GM10248 (cell line): ENCODE measurements at regions not wholly inside any gene's neighbourhood (a gene's known extent, or its start where the extent isn't known, plus 50 kb on each side); places are given as distances from the start of the nearest gene placed in this dataset.

ENCODE experiments used
- CTCF ChIA-PET: fragments of 300-600 bp; sonication (Branson Sonifier 250); formaldehyde crosslinking; extraction: SDS; loops from one replicate; lab custom pipeline; 2021; ENCODE audit warnings: antibody characterized with exemption; lab: Yijun Ruan, JAX
- POLR2A ChIA-PET: fragments of 350-650 bp; sonication (Branson Sonifier 250); formaldehyde crosslinking; extraction: SDS; loops from one replicate; lab custom pipeline; 2020; ENCODE audit warnings: antibody characterized with exemption; lab: Yijun Ruan, JAX
- DNase-seq: peaks from one replicate; pipeline ENCODE4 v3.0.0; 2012; ENCODE audit errors: extremely low spot score
- TF ChIP-seq, protein P1 (sequence below): IDR thresholded peaks from 2 replicates; pipeline ENCODE4 v1.5.1; 2012; ENCODE audit warnings: mild to moderate bottlenecking, low read depth; ENCODE audit errors: extremely low read depth, missing control alignments, control extremely low read depth

DNA sequence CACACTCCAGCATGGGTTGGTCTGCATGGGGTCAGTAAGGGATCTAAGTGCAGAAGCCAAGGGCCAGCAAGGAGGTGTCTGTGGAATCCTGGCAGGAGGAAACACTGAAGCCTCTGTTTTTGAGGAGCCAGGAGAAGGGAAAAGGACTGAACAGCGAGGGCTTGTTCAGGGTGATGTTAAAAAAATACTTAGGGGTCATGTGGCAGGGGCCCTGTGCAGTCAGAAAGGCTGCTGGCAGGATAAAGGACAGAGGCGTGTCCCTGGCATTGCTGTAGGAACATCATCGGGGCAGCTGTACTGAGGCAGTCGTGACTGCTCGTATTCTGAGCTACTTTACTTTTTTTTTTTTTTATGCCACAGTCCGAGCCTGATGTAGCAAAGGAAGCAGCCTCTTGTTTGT is 127.1 kb upstream of the ZFP64 start:
- ChIA-PET CTCF (interaction anchor here (0.6 kb wide), 1 partner anchor 1896 kb away, joined by 3 read pairs; no protein-coding TSS in a partner anchor), POLR2A (no interaction called here)
- no peak for DNase-seq
- TF ChIP-seq, protein P1, sequence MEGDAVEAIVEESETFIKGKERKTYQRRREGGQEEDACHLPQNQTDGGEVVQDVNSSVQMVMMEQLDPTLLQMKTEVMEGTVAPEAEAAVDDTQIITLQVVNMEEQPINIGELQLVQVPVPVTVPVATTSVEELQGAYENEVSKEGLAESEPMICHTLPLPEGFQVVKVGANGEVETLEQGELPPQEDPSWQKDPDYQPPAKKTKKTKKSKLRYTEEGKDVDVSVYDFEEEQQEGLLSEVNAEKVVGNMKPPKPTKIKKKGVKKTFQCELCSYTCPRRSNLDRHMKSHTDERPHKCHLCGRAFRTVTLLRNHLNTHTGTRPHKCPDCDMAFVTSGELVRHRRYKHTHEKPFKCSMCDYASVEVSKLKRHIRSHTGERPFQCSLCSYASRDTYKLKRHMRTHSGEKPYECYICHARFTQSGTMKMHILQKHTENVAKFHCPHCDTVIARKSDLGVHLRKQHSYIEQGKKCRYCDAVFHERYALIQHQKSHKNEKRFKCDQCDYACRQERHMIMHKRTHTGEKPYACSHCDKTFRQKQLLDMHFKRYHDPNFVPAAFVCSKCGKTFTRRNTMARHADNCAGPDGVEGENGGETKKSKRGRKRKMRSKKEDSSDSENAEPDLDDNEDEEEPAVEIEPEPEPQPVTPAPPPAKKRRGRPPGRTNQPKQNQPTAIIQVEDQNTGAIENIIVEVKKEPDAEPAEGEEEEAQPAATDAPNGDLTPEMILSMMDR = no peak

DNA sequence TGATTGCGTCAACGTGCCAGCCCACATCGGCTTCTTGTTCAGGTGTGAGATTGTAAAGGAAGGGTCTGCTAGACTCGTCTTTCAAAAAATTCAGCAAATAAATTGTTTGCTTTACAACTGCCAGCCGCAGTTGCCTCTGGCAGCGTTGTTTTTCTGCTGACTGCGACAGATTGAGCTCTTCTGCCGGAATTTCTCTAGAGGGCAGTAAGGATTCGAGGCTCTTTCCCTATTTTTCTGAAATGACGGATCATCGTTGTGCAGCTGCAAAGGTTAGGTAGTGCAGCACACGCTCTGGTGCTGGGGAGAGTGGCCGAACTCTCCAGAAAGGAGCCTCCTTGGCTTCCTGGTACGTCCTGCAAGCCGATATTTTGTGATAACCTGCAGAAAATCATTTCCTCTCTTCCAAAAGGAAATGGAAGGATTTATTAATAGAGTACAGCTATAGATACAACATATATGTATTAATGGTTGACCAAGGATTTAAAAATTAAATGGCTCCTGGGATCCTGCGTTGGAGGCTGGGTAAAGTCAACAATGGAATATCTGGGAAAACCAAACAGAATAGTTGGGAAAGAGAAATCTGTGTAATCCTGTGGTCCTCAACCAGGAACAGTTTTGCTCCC is 121.9 kb upstream of the ZFP64 start:
- TF ChIP-seq, protein P1 = no peak
- POLR2A ChIA-PET = no interaction called here
- no peak for DNase-seq
- CTCF ChIA-PET = interaction anchor here (1.1 to 4.8 kb wide), 7 partner anchors 17 to 1234 kb away, joined by 3 to 47 read pairs (median 6); no protein-coding TSS in a partner anchor

DNA sequence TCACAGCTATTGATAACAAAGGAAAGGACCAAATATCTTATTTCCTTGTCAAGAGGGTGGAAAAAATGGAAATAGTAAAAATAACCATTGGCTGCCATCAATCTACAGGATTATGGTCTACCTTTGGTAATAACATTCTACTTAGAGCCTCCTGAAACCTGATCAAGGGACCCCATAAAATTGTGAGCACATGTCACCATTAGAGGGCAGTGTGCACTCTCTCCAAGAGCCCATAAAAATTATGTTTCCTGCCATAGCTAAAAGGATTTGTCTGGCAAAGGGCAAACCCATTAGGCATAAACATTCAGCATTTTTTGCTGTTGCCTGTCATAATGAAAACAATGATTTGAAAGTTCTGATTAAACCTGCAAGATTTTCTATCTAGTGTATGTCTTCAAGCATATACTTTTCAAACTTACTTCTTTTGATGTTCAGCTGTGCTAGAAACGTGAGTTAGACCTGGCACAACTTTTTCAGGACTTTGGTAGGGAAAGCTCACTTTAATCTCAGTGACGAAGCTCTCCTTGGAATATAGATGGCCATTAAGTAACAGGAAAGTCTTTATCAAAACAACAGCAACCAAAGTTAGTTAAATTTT is 120.7 kb upstream of the ZFP64 start:
- peak; percentile 46 for DNase-seq
- ChIA-PET POLR2A (no interaction called here), CTCF (interaction anchor here (0.6 to 4.8 kb wide), 25 partner anchors 9 to 1887 kb away, joined by 3 to 47 read pairs (median 5); no protein-coding TSS in a partner anchor)
- TF ChIP-seq, protein P1 = peak; percentile 63

DNA sequence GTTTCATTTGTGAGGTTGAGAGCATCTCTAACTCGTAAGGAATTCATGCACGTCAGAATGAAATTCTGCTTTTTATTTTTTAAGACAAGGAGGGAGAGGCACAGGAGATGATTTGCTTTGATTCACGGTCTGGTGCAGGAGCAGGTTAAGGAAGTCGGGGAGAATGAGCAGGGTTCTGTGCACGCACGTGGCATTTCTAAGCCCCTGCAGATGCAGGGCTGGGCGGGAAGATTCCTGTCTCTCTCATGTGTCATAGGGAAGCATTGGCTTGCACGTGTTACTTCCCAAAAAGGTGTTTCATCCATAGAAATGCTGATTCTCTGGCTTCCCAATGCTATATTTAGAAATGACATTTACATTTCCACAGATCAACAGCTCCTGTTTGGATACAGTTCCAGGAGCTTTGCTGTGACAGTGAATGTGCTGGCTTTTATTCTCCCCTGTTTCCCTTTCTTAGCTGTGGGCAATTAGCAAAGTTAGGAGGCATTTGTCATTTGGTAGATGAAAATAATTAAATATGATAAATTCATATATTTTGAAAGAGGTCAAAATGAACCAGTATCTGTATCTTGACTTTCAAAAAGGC is 119.7 kb upstream of the ZFP64 start:
- ChIA-PET CTCF (interaction anchor here (0.8 to 4.8 kb wide), 22 partner anchors 10 to 1896 kb away, joined by 3 to 47 read pairs (median 5); partner anchors contain the start of gene PFDN4), POLR2A (no interaction called here)
- TF ChIP-seq, protein P1 = no peak
- no peak for DNase-seq

DNA sequence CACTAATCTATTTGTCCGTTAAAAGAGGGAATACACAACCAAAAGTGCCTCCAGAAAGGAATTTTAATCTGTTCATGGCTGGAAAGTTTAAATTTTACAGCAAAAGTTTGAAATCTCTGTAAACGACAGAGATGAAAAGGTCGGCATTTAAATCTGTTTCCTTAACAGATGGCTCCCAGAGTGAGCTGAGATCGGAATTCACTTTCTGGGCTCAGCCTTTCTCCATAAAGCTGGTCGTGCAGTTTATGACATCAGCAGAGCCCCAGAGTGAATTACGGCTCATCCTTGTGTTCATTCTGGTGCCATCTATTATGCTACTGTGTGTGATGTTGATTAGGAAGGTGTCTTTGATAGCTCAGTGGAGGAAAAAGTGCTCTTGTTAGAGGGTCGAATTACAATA is 117.6 kb upstream of the ZFP64 start:
- ChIA-PET POLR2A (no interaction called here), CTCF (interaction anchor here (1.6 to 4.8 kb wide), 2 partner anchors 13 to 14 kb away, joined by 3 to 47 read pairs; no protein-coding TSS in a partner anchor)
- TF ChIP-seq, protein P1 = no peak
- no peak for DNase-seq

DNA sequence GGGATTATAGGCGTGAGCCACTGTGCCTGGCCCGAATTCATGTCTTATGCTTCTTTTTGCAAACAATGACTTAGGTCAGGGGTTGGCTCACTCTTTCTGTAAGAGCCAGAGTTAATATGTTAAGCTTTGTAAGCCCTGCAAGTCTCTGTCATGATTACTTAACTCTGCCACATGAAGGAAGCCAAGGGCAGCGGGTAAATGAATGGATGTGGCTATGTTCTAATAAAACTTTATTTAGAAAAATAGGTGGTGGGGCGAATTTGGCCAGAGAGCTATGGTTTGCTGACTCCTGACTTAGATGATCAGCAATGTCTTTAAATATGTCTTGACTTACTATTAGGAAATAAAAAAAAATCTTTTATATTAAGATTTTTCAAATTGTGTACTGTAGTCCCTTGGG is 114.9 kb upstream of the ZFP64 start:
- TF ChIP-seq, protein P1 = no peak
- CTCF ChIA-PET = no interaction called here

More for the DNA sequence above, 114.9 kb upstream of the ZFP64 start:
- DNase-seq = no peak
- POLR2A ChIA-PET = no interaction called here
